Neutrophil (primary cell): ENCODE measurements at regions not wholly inside any gene's neighbourhood (a gene's known extent, or its start where the extent isn't known, plus 50 kb on each side); places are given as distances from the start of the nearest gene placed in this dataset.

ENCODE experiments used
- H3K27ac ChIP-seq: fragments of 200-600 bp; sonication (generic); 2 replicates; pipeline ENCODE4 v1.5.1; 2016; ENCODE audit warnings: mild to moderate bottlenecking, moderate library complexity
- H3K27me3 ChIP-seq: fragments of 200-600 bp; sonication (generic); 2 replicates; pipeline ENCODE4 v1.6.0; 2016; ENCODE audit warnings: mild to moderate bottlenecking
- H3K36me3 ChIP-seq: fragments of 200-600 bp; sonication (generic); 2 replicates; pipeline ENCODE4 v1.5.1; 2017
- H3K4me1 ChIP-seq, 2 experiments: fragments of 200-600 bp in 1 of 2; sonication (generic) in 1 of 2; 1 replicate in 1 of 2; 2 replicates in 1 of 2; pipeline versions ENCODE4 v1.5.1 to v1.6.1; 2013 to 2016; ENCODE audit warnings: low read depth in 1 of 2, low read length in 1 of 2, mild to moderate bottlenecking in 1 of 2, moderate library complexity in 1 of 2; ENCODE audit not compliant: control insufficient read depth in 1 of 2, insufficient read depth in 1 of 2
- H3K4me3 ChIP-seq, 2 experiments: fragments of 200-600 bp in 1 of 2; sonication (generic) in 1 of 2; 1 replicate in 1 of 2; 2 replicates in 1 of 2; pipeline ENCODE4 v1.5.1; 2013 to 2016; ENCODE audit warnings: low read depth in 1 of 2, low read length in 1 of 2, mild to moderate bottlenecking in 1 of 2, moderate library complexity in 1 of 2
- H3K9me3 ChIP-seq: fragments of 200-600 bp; sonication (generic); 2 replicates; pipeline ENCODE4 v1.5.1; 2016
- TF ChIP-seq, protein P1 (sequence below): fragments of 200-600 bp; sonication (generic); IDR thresholded peaks from 2 replicates; pipeline ENCODE4 v1.5.1; 2016; ENCODE audit warnings: antibody characterized with exemption

DNA sequence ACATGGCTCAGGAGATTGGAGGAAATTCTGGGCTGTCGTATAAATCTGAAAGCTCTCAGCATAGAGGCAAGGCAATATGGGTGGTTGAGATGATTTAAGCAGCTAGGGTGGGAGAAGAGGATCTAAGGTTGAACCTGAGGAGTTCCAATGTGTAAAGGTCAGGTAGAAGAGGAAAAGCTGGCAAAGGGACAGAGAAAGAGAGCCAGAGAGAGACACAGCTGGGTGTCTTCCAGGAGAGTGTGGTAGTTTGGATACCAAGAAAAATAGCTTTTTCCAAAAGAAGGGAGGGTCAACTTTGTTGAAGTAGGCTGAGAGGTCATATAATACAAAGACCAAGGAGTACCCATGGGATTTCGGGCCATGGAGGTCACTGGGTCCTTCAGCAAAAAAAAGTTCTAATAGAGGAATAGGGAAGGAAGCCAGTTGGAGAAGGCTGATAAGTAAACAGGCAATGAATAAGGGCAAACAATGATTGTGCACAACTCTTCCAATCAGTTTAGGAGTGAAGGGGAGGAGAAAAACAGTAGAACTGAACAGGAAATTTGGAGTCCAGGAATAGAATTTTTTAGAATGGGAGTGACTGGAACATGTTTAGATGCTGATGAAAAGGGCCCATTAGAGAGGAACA lies 135.1 kb downstream of the QRSL1 start:
- Histone ChIP-seq H3K9me3 (no peaks in the 10 kb centered on the region), H3K4me1 (peaks cover 14 to 16% of the 10 kb centered on the region in 2 experiments), H3K4me3 (no peak overlapping the region), H3K27me3 (no peaks in the 10 kb centered on the region), H3K36me3 (no peaks in the 10 kb centered on the region), H3K27ac (no peak overlapping the region)
- TF ChIP-seq, protein P1, sequence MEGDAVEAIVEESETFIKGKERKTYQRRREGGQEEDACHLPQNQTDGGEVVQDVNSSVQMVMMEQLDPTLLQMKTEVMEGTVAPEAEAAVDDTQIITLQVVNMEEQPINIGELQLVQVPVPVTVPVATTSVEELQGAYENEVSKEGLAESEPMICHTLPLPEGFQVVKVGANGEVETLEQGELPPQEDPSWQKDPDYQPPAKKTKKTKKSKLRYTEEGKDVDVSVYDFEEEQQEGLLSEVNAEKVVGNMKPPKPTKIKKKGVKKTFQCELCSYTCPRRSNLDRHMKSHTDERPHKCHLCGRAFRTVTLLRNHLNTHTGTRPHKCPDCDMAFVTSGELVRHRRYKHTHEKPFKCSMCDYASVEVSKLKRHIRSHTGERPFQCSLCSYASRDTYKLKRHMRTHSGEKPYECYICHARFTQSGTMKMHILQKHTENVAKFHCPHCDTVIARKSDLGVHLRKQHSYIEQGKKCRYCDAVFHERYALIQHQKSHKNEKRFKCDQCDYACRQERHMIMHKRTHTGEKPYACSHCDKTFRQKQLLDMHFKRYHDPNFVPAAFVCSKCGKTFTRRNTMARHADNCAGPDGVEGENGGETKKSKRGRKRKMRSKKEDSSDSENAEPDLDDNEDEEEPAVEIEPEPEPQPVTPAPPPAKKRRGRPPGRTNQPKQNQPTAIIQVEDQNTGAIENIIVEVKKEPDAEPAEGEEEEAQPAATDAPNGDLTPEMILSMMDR = no peak

DNA sequence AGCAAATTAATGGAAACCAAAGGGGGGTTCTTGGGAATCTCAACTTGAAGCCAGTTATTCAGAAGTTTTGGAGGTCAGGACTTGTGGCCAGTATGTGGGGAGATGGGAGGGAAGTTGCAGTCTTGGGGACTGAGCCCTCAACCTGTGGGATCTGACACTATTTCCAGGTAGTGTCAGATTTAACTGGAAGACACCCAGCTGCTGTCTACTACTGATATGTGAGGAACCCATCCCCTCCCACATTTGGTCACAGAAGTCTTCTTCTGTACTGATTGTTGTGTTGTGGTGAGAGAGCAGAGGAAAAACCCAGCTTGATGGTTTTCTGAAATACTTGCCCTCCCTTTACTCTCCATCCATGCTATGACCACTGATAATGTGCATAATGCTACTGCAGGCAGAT lies 134.0 kb downstream of the QRSL1 start:
- H3K27me3 ChIP-seq = no peaks in the 10 kb centered on the region

DNA sequence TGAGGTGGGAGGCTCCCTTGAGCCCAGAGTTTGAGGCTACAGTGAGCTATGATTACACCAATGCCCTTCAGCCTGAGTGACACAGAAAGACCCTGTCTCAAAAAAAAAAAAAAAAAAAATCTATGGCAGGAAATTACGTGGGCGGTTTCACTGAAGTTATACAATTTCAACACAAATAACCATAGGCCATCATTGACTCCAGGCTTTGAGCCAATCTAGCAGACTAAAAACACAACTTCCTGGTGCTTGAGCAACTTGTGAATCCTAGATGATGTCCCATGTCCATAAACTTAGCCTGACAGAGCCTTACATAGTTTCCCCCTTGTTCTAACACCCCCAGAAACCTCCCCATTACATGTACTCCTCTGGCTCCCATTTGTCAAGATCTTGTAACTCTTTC lies 131.8 kb downstream of the QRSL1 start:
- Histone ChIP-seq H3K4me1 (peaks cover 14 to 16% of the 10 kb centered on the region in 2 experiments), H3K4me3 (no peak overlapping the region), H3K27me3 (no peaks in the 10 kb centered on the region), H3K36me3 (no peaks in the 10 kb centered on the region), H3K9me3 (no peaks in the 10 kb centered on the region), H3K27ac (no peak overlapping the region)
- TF ChIP-seq, protein P1 = no peak

More for the DNA sequence above, 134.0 kb downstream of the QRSL1 start:
- Histone ChIP-seq H3K27ac (no peak overlapping the region), H3K9me3 (no peaks in the 10 kb centered on the region), H3K4me3 (no peak overlapping the region), H3K36me3 (no peaks in the 10 kb centered on the region), H3K4me1 (peaks cover 14 to 16% of the 10 kb centered on the region in 2 experiments)
- TF ChIP-seq, protein P1 = no peak

DNA sequence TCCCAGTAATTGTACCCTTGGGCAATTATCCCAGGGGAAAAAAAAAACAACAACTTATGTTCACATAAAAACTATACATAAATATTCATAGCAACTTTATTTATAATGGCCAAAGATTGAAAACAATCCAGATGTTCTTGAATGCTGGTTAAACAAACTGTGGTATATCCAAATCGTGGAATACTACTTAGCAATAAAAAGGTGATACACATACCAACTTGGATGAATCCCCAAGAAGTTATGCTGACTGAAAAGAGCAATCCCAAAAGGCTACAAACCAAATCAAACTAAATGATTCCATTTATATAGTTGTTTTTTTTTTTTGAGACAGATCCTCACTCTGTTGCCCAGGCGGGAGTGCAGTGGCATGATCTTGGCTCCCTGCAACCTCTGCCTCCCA lies 129.7 kb downstream of the QRSL1 start:
- TF ChIP-seq, protein P1 = no peak
- no peaks in the 10 kb centered on the region for H3K9me3 ChIP-seq
- no peaks in the 10 kb centered on the region for H3K27me3 ChIP-seq
- no peaks in the 10 kb centered on the region for H3K4me1 ChIP-seq
- no peaks in the 10 kb centered on the region for H3K36me3 ChIP-seq
- H3K4me3 ChIP-seq = no peak overlapping the region
- H3K27ac ChIP-seq = no peak overlapping the region

DNA sequence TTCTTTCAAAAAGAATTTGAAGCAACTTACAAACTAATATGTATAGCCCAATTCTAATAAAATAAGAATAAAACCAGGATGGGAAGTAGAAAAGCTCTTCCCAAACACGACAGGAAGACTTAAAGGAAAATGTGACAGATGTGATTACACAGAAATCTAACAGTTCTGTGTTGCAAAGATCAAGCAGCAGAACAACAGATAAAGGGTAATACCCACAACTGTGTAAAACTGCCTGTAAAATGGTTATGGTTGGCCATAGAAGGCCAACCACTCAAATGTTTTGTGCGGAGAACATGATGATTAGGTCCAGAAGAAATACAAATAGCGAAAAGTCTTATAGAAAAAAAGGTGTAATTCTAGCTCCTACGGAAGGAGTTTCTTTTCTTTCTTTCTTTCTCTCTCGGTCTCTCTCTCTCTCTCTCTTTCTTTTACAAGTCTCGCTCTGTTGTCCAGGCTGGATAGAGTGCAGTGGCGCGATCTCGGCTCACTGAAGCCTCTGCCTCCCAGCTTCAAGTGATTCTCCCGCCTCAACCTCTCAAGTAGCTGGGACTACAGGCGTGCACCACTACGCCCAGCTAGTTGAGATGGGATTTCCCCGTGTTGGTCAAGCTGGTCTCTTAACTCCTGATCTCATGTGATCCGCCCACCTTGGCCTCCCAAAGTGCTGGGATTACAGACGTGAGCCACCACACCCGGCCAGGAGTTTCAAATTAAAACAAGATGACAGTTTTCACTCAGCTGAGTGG lies 128.5 kb downstream of the QRSL1 start:
- Histone ChIP-seq H3K4me1 (no peaks in the 10 kb centered on the region), H3K36me3 (no peaks in the 10 kb centered on the region), H3K9me3 (no peaks in the 10 kb centered on the region), H3K4me3 (no peak overlapping the region), H3K27ac (no peak overlapping the region), H3K27me3 (no peaks in the 10 kb centered on the region)
- TF ChIP-seq, protein P1 = no peak
